Lung (tissue), 11 donors: ENCODE measurements at regions not wholly inside any gene's neighbourhood (a gene's known extent, or its start where the extent isn't known, plus 50 kb on each side); places are given as distances from the start of the nearest gene placed in this dataset.

Experiments
- ATAC-seq: fragments of 200-7000 bp; cut with Tn5 transposase; one replicate; pipeline ENCODE4 v1.9.1; 2020; ENCODE audit warnings: moderate number of reproducible peaks; ENCODE audit not compliant: insufficient read depth, low FRiP score
- DNase-seq, 3 donors: peaks; one replicate each; pipeline ENCODE4 v3.0.0-alpha.2; 2013 to 2017
- H3K27ac ChIP-seq, 2 donors: one replicate each; pipeline ENCODE4 v1.5.1; 2013; ENCODE audit warnings: mild to moderate bottlenecking in 2 of 2, moderate library complexity in 2 of 2, control low read depth in 1 of 2, inconsistent platforms in 1 of 2, low read depth in 1 of 2, low read length in 1 of 2
- H3K27me3 ChIP-seq, 3 donors: one replicate each; pipeline ENCODE4 v1.5.1; 2013; ENCODE audit warnings: low read length in 2 of 3; ENCODE audit not compliant: control insufficient read depth in 3 of 3, insufficient read depth in 3 of 3
- H3K36me3 ChIP-seq, 4 donors: one replicate each; pipeline ENCODE4 v1.5.1; 2013; ENCODE audit warnings: low read length in 4 of 4, mild to moderate bottlenecking in 1 of 4, moderate library complexity in 1 of 4; ENCODE audit not compliant: control insufficient read depth in 4 of 4, insufficient read depth in 4 of 4
- H3K4me1 ChIP-seq, 5 donors: one replicate each; pipeline ENCODE4 v1.5.1; 2013; ENCODE audit warnings: low read length in 5 of 5, mild to moderate bottlenecking in 2 of 5, moderate library complexity in 1 of 5; ENCODE audit not compliant: control insufficient read depth in 5 of 5, insufficient read depth in 5 of 5
- H3K4me3 ChIP-seq: one replicate; pipeline ENCODE4 v1.5.1; 2013; ENCODE audit warnings: mild to moderate bottlenecking, control low read depth, moderate library complexity
- H3K9ac ChIP-seq, 2 donors: one replicate each; pipeline ENCODE4 v1.5.1; 2013; ENCODE audit warnings: low read length in 2 of 2, control low read depth in 1 of 2; ENCODE audit not compliant: insufficient read depth in 1 of 2
- H3K9me3 ChIP-seq, 4 donors: one replicate each; pipeline ENCODE4 v1.5.1; 2013; ENCODE audit warnings: low read length in 3 of 4, mild to moderate bottlenecking in 1 of 4, moderate library complexity in 1 of 4; ENCODE audit not compliant: control insufficient read depth in 4 of 4, insufficient read depth in 3 of 4
- CTCF ChIP-seq: IDR thresholded peaks from 2 replicates; pipeline ENCODE4 v1.5.1; 2012; ENCODE audit warnings: mild to moderate bottlenecking; ENCODE audit errors: control extremely low read depth, extremely low read depth
- WGBS, 2 donors: extraction: QIAGEN DNeasy Blood & Tissue Kit; methylation state at CpG; one replicate each; pipeline ENCODE4 v1.1.7; 2013; 5-methylcytosine and 5-hydroxymethylcytosine counted together
- donor health status: control.
- donor health status: control.
- donor health status: Bipolar disorder and iron deficiency.
- donor health status: healthy.
- donor health status: DM: yes; HTN: yes; CAD: no.

GRCh38 chr16:59249011-59249410 is 514.9 kb upstream of the GOT2 start:
- H3K4me3 ChIP-seq: no peak overlapping the region
- H3K36me3 ChIP-seq: no peaks in the 10 kb centered on the region
- H3K27ac ChIP-seq: no peak overlapping the region
- 63 to 79% methylated on average over 4 of the region's 4 CpGs for WGBS, 2 donors
- no peak for DNase-seq
- peaks cover 0 to 2% (median 0%) of the 10 kb centered on the region in 4 donors for H3K9me3 ChIP-seq
- TF ChIP-seq CTCF: no peak
- no peak for ATAC-seq
- H3K4me1 ChIP-seq: no peaks in the 10 kb centered on the region
- no peak overlapping the region for H3K9ac ChIP-seq
- H3K27me3 ChIP-seq: no peaks in the 10 kb centered on the region

GRCh38 chr16:59242556-59242955 is 508.4 kb upstream of the GOT2 start:
- Histone ChIP-seq H3K27ac (no peak overlapping the region), H3K27me3 (no peaks in the 10 kb centered on the region), H3K9ac (no peak overlapping the region), H3K4me1 (peaks cover 0 to 11% (median 0%) of the 10 kb centered on the region in 5 donors), H3K4me3 (no peak overlapping the region), H3K36me3 (no peaks in the 10 kb centered on the region), H3K9me3 (no peaks in the 10 kb centered on the region)
- peak; percentile 88 to 97 (median 96) for DNase-seq
- no peak for TF ChIP-seq CTCF
- 62 to 84% methylated on average over 4 of the region's 4 CpGs for WGBS, 2 donors
- ATAC-seq: no peak

GRCh38 chr16:59238246-59238645 is 504.1 kb upstream of the GOT2 start:
- no peak for ATAC-seq

More at GRCh38 chr16:59238246-59238645, 504.1 kb upstream of the GOT2 start:
- DNase-seq: no peak
- WGBS, 2 donors: 85 to 86% methylated on average over 3 of the region's 3 CpGs
- Histone ChIP-seq H3K9me3 (no peaks in the 10 kb centered on the region), H3K27ac (no peak overlapping the region), H3K4me3 (no peak overlapping the region), H3K36me3 (no peaks in the 10 kb centered on the region), H3K4me1 (peaks cover 0 to 10% (median 0%) of the 10 kb centered on the region in 5 donors), H3K9ac (no peak overlapping the region), H3K27me3 (no peaks in the 10 kb centered on the region)
- TF ChIP-seq CTCF: no peak
